HUES64 (cell line): ENCODE measurements at regions not wholly inside any gene's neighbourhood (a gene's known extent, or its start where the extent isn't known, plus 50 kb on each side); places are given as distances from the start of the nearest gene placed in this dataset.
"Not testable (repeated sequence)": the region's sequence is repeated elsewhere in the genome, so short reads cannot be mapped to it uniquely, and the experiment has no call there.

Experiments
- H3K27ac ChIP-seq: 2 replicates; pipeline ENCODE4 v1.7.0; 2013; ENCODE audit warnings: low read depth, low read length, inconsistent platforms
- H3K27me3 ChIP-seq: 2 replicates; pipeline ENCODE4 v1.6.1; 2013; ENCODE audit warnings: mild to moderate bottlenecking, low read length; ENCODE audit not compliant: insufficient read depth
- H3K36me3 ChIP-seq: 2 replicates; pipeline ENCODE4 v1.6.1; 2013; ENCODE audit warnings: mild to moderate bottlenecking, low read length; ENCODE audit not compliant: insufficient read depth
- H3K4me1 ChIP-seq: 2 replicates; pipeline ENCODE4 v1.6.1; 2013; ENCODE audit warnings: mild to moderate bottlenecking, low read length, moderate library complexity; ENCODE audit not compliant: insufficient read depth
- H3K4me3 ChIP-seq: 2 replicates; pipeline ENCODE4 v1.5.1; 2013; ENCODE audit warnings: mild to moderate bottlenecking, low read length, moderate library complexity
- H3K9ac ChIP-seq: 2 replicates; pipeline ENCODE4 v1.6.1; 2013; ENCODE audit warnings: mild to moderate bottlenecking, low read depth, low read length
- H3K9me3 ChIP-seq: 2 replicates; pipeline ENCODE4 v1.6.1; 2013; ENCODE audit warnings: low read depth, low read length; ENCODE audit not compliant: insufficient read depth
- WGBS: fragments of 150-250, 120-280 bp; methylation state at CpG from one replicate; pipeline ENCODE4 v1.1.7; 2013; ENCODE audit warnings: missing lambda C conversion rate; 5-methylcytosine and 5-hydroxymethylcytosine counted together

- Histone ChIP-seq H3K27ac (no peak overlapping the region), H3K4me3 (no peak overlapping the region), H3K36me3 (no peaks in the 10 kb centered on the region), H3K9ac (no peak overlapping the region), H3K4me1 (no peaks in the 10 kb centered on the region), H3K27me3 (no peaks in the 10 kb centered on the region), H3K9me3 (0 out of 2 replicates have a peak, but pooled peaks cover 6% of the 10 kb centered on the region)
- no CpG with 5 or more reads among the region's 1 CpG for WGBS
These were observed 306.2 kb upstream of the GRAMD2B start for GRCh38 chr5:126117044-126117443.

- Histone ChIP-seq H3K27me3 (no peaks in the 10 kb centered on the region), H3K4me3 (no peak overlapping the region), H3K4me1 (peaks cover 19% of the 10 kb centered on the region), H3K27ac (no peak overlapping the region), H3K36me3 (no peaks in the 10 kb centered on the region), H3K9ac (no peak overlapping the region), H3K9me3 (no peaks in the 10 kb centered on the region)
- WGBS: 97% methylated on average over 4 of the region's 4 CpGs
These were observed 303.2 kb upstream of the GRAMD2B start for GRCh38 chr5:126119887-126120442.

GRCh38 chr5:126120939-126121338 lies 302.3 kb upstream of the GRAMD2B start:
- Histone ChIP-seq H3K9me3 (no peaks in the 10 kb centered on the region), H3K36me3 (no peaks in the 10 kb centered on the region), H3K4me1 (peaks cover 28% of the 10 kb centered on the region), H3K27me3 (no peaks in the 10 kb centered on the region), H3K4me3 (no peak overlapping the region), H3K9ac (no peak overlapping the region), H3K27ac (no peak overlapping the region)
- 80% methylated on average over 1 of the region's 1 CpG for WGBS

GRCh38 chr5:126122942-126123341 lies 300.3 kb upstream of the GRAMD2B start:
- no peak overlapping the region for H3K9ac ChIP-seq
- no peak overlapping the region for H3K4me3 ChIP-seq
- H3K4me1 ChIP-seq: peaks cover 37% of the 10 kb centered on the region
- no peaks in the 10 kb centered on the region for H3K27me3 ChIP-seq
- no peaks in the 10 kb centered on the region for H3K36me3 ChIP-seq
- 45% methylated on average over 4 of the region's 4 CpGs for WGBS
- no peaks in the 10 kb centered on the region for H3K9me3 ChIP-seq
- no peak overlapping the region for H3K27ac ChIP-seq

- H3K27me3 ChIP-seq: no peaks in the 10 kb centered on the region
- WGBS: 69% methylated on average over 2 of the region's 4 CpGs
- peaks cover 37% of the 10 kb centered on the region for H3K4me1 ChIP-seq
- H3K9me3 ChIP-seq: no peaks in the 10 kb centered on the region
- H3K36me3 ChIP-seq: no peaks in the 10 kb centered on the region
- H3K9ac ChIP-seq: peak overlapping the region; percentile 51; the same call in 1 of the 2 replicates
- H3K4me3 ChIP-seq: no peak overlapping the region
- H3K27ac ChIP-seq: peak overlapping the region; percentile 62
These were observed 298.4 kb upstream of the GRAMD2B start for GRCh38 chr5:126124706-126125345.

GRCh38 chr5:126125407-126125806 lies 297.8 kb upstream of the GRAMD2B start:
- H3K27me3 ChIP-seq: no peaks in the 10 kb centered on the region
- peak overlapping the region; percentile 51; the same call in 1 of the 2 replicates for H3K9ac ChIP-seq
- peak overlapping the region; percentile 62; the same call in 1 of the 2 replicates for H3K27ac ChIP-seq
- no peak overlapping the region for H3K4me3 ChIP-seq
- no peaks in the 10 kb centered on the region for H3K9me3 ChIP-seq
- 100% methylated on average over 1 of the region's 2 CpGs for WGBS
- peaks cover 37% of the 10 kb centered on the region for H3K4me1 ChIP-seq
- H3K36me3 ChIP-seq: no peaks in the 10 kb centered on the region

- H3K9ac ChIP-seq: no peak overlapping the region
- no peaks in the 10 kb centered on the region for H3K9me3 ChIP-seq
- H3K27ac ChIP-seq: no peak overlapping the region
- H3K36me3 ChIP-seq: no peaks in the 10 kb centered on the region
- 93% methylated on average over 4 of the region's 4 CpGs for WGBS
- peaks cover 37% of the 10 kb centered on the region for H3K4me1 ChIP-seq
- no peaks in the 10 kb centered on the region for H3K27me3 ChIP-seq
- H3K4me3 ChIP-seq: no peak overlapping the region
These were observed 296.6 kb upstream of the GRAMD2B start for GRCh38 chr5:126126574-126126973.

GRCh38 chr5:126127371-126127770 lies 295.8 kb upstream of the GRAMD2B start:
- WGBS: 70% methylated on average over 2 of the region's 2 CpGs
- not testable (repeated sequence) for H3K9ac ChIP-seq, H3K36me3 ChIP-seq, H3K27me3 ChIP-seq, H3K27ac ChIP-seq, H3K9me3 ChIP-seq, H3K4me3 ChIP-seq
- peaks cover 37% of the 10 kb centered on the region for H3K4me1 ChIP-seq

GRCh38 chr5:126129431-126129830 lies 293.8 kb upstream of the GRAMD2B start:
- no peaks in the 10 kb centered on the region for H3K36me3 ChIP-seq
- 94% methylated on average over 2 of the region's 2 CpGs for WGBS
- no peak overlapping the region for H3K9ac ChIP-seq
- H3K9me3 ChIP-seq: no peaks in the 10 kb centered on the region
- H3K4me1 ChIP-seq: peaks cover 24% of the 10 kb centered on the region
- no peaks in the 10 kb centered on the region for H3K27me3 ChIP-seq
- no peak overlapping the region for H3K27ac ChIP-seq
- H3K4me3 ChIP-seq: no peak overlapping the region

GRCh38 chr5:126133424-126133823 lies 289.8 kb upstream of the GRAMD2B start:
- H3K4me3 ChIP-seq: no peak overlapping the region
- peaks cover 11% of the 10 kb centered on the region for H3K4me1 ChIP-seq
- no peaks in the 10 kb centered on the region for H3K27me3 ChIP-seq
- no peaks in the 10 kb centered on the region for H3K9me3 ChIP-seq
- WGBS: 79% methylated on average over 1 of the region's 1 CpG
- no peak overlapping the region for H3K27ac ChIP-seq
- H3K9ac ChIP-seq: no peak overlapping the region
- H3K36me3 ChIP-seq: no peaks in the 10 kb centered on the region

GRCh38 chr5:126137891-126138280 lies 285.3 kb upstream of the GRAMD2B start:
- Histone ChIP-seq H3K9me3 (no peaks in the 10 kb centered on the region), H3K4me3 (no peak overlapping the region), H3K9ac (no peak overlapping the region), H3K4me1 (peaks cover 42% of the 10 kb centered on the region), H3K27ac (peak overlapping the region; percentile 56; the same call in 1 of the 2 replicates), H3K27me3 (no peaks in the 10 kb centered on the region), H3K36me3 (no peaks in the 10 kb centered on the region)
- 85% methylated on average over 2 of the region's 2 CpGs for WGBS
